HepG2 (cell line): ENCODE measurements at regions not wholly inside any gene's neighbourhood (a gene's known extent, or its start where the extent isn't known, plus 50 kb on each side); places are given as distances from the start of the nearest gene placed in this dataset.

Source experiments
- ATAC-seq: fragments of 200-7000 bp; cut with Tn5 transposase; 3 replicates; pipeline ENCODE4 v1.9.1; 2020; ENCODE audit warnings: mild to moderate bottlenecking, moderate library complexity
- BruUV-seq: library from RNA; stranded (reverse); fragments of 400-500 nt; replicated peaks from 2 replicates; lab custom pipeline; 2021; lab: Mats Ljungman, UMichigan
- CTCF ChIA-PET: fragments of 300-600 bp; formaldehyde crosslinking; extraction: SDS; loops from one replicate; lab custom pipeline; 2021; ENCODE audit warnings: low total read pairs, inconsistent platforms, low intra/inter-chr PET ratio; lab: Yijun Ruan, JAX
- POLR2A ChIA-PET: fragments of 350-600 bp; sonication (Branson Sonifier 250); formaldehyde crosslinking; loops from one replicate; lab custom pipeline; 2020; ENCODE audit warnings: antibody characterized with exemption, inconsistent platforms; lab: Yijun Ruan, JAX
- DNase-seq: peaks from one replicate; pipeline ENCODE4 v3.0.0-alpha.2; 2015; ENCODE audit warnings: low spot score
- FAIRE-seq: peaks from 3 replicates; lab custom pipeline; 2011; peaks lifted over from hg19 to GRCh38; lab: Jason Lieb, UNC
- H2AFZ ChIP-seq: one replicate; pipeline ENCODE4 v1.6.1; 2011; ENCODE audit warnings: low read length, inconsistent platforms
- H3K27ac ChIP-seq: fragments of 300-600 bp; 3 replicates; pipeline ENCODE4 v1.8.0; 2011; ENCODE audit warnings: mixed run types, mild to moderate bottlenecking, mixed read lengths, low read length, inconsistent platforms; ENCODE audit not compliant: insufficient read depth; ENCODE audit errors: extremely low read length
- H3K27me3 ChIP-seq, 2 experiments: fragments of 200-600 bp in 1 of 2; 2 replicates in 1 of 2; 3 replicates in 1 of 2; pipeline versions ENCODE4 v1.6.0 to v1.8.0; 2011; ENCODE audit warnings: low read length in 2 of 2, mild to moderate bottlenecking in 2 of 2, moderate library complexity in 2 of 2, inconsistent platforms in 1 of 2; ENCODE audit not compliant: insufficient read depth in 2 of 2, control insufficient read depth in 1 of 2
- H3K36me3 ChIP-seq, 2 experiments: fragments of 200-600 bp in 1 of 2; replicated peaks in 1 of 2; 2 replicates in 1 of 2; 3 replicates in 1 of 2; pipeline versions ENCODE4 v1.5.1 to v1.8.0; 2011; ENCODE audit warnings: low read length in 2 of 2, inconsistent platforms in 1 of 2; ENCODE audit not compliant: insufficient read depth in 2 of 2, control insufficient read depth in 1 of 2
- H3K4me1 ChIP-seq: 2 replicates; pipeline ENCODE4 v1.5.1; 2012; ENCODE audit warnings: low read length, inconsistent platforms; ENCODE audit not compliant: insufficient read depth
- H3K4me2 ChIP-seq: 2 replicates; pipeline ENCODE4 v1.6.0; 2011; ENCODE audit warnings: low read depth, low read length, inconsistent platforms
- H3K4me3 ChIP-seq, 3 experiments: fragments of 200-600 bp in 1 of 3; sonication (generic), shearing (Covaris generic) in 1 of 3; replicated peaks in 1 of 3; 2 replicates each; pipeline ENCODE4 v1.5.1; 2011 to 2016; ENCODE audit warnings: low read length in 3 of 3, inconsistent platforms in 2 of 3, low read depth in 2 of 3, mild to moderate bottlenecking in 2 of 3, control low read depth in 1 of 3, mixed read lengths in 1 of 3; ENCODE audit not compliant: insufficient read depth in 1 of 3
- H3K79me2 ChIP-seq: one replicate; pipeline ENCODE4 v1.6.1; 2011; ENCODE audit warnings: low read length, inconsistent platforms; ENCODE audit not compliant: insufficient read depth
- H3K9ac ChIP-seq: 2 replicates; pipeline ENCODE4 v1.6.0; 2011; ENCODE audit warnings: mild to moderate bottlenecking, low read depth, low read length, inconsistent platforms; ENCODE audit not compliant: insufficient read depth
- H3K9me3 ChIP-seq: 2 replicates; pipeline ENCODE4 v1.5.1; 2012; ENCODE audit warnings: mild to moderate bottlenecking, low read length
- H4K20me1 ChIP-seq: 2 replicates; pipeline ENCODE4 v1.6.0; 2011; ENCODE audit warnings: inconsistent platforms, mild to moderate bottlenecking, low read length, moderate library complexity; ENCODE audit not compliant: insufficient read depth
- HDAC1 ChIP-seq: sonication (generic); formaldehyde crosslinking; IDR thresholded peaks from 2 replicates; pipeline ENCODE4 v1.5.1; 2020; ENCODE audit warnings: mild to moderate bottlenecking, missing genetic modification reagents
- HMG20B ChIP-seq: conservative IDR thresholded peaks from 2 replicates; pipeline ENCODE4 v1.6.1; 2016; ENCODE audit warnings: missing genetic modification reagents, missing compliant biosample characterization
- NCOA1 ChIP-seq: sonication (generic); formaldehyde crosslinking; IDR thresholded peaks from 2 replicates; pipeline ENCODE4 v1.9.0; 2021; ENCODE audit warnings: missing genetic modification reagents
- NR2F6 ChIP-seq, 2 experiments: IDR thresholded peaks; 2 replicates each; pipeline ENCODE4 v1.6.1; 2016; ENCODE audit warnings: antibody characterized with exemption in 1 of 2, mild to moderate bottlenecking in 1 of 2
- RFX3 ChIP-seq: IDR thresholded peaks from 2 replicates; pipeline ENCODE4 v1.6.1; 2016; ENCODE audit warnings: missing biosample characterization, missing genetic modification reagents
- ZNF230 ChIP-seq: sonication (generic); formaldehyde crosslinking; IDR thresholded peaks from 2 replicates; pipeline ENCODE4 v1.4.0; 2020; ENCODE audit warnings: mild to moderate bottlenecking, missing genetic modification reagents
- ZNF260 ChIP-seq: sonication (generic); formaldehyde crosslinking; IDR thresholded peaks from 2 replicates; pipeline ENCODE4 v1.4.0; 2020; ENCODE audit warnings: missing genetic modification reagents, low read depth, mild to moderate bottlenecking, borderline replicate concordance
- ZNF34 ChIP-seq: sonication (generic); formaldehyde crosslinking; IDR thresholded peaks from 2 replicates; pipeline ENCODE4 v1.4.0; 2020; ENCODE audit warnings: mild to moderate bottlenecking, missing genetic modification reagents, borderline replicate concordance
- WGBS: methylation state at CpG from one replicate; pipeline ENCODE4 v1.1.6; 2017; ENCODE audit warnings: low lambda C conversion rate; 5-methylcytosine and 5-hydroxymethylcytosine counted together
- in situ Hi-C: cut with HindIII; loops from 2 replicates; pipeline ENCODE4 v1.10.0; 2017; ENCODE audit warnings: low pct_unique_long_range_greater_than_20kb; ENCODE audit not compliant: extremely low pct_ligation_motif_present
- intact Hi-C: fragments of 100-400 bp; cut with micrococcal nuclease; formaldehyde crosslinking; loops from one replicate; pipeline ENCODE4 v1.10.0; 2022; ENCODE audit not compliant: unreplicated experiment

- ATAC-seq (no peak), DNase-seq (no peak), FAIRE-seq (no peak)
- no peaks in the 10 kb centered on the region for H3K36me3 ChIP-seq
- no peak overlapping the region for H2AFZ ChIP-seq
- H3K9ac ChIP-seq: no peak overlapping the region
- H3K4me3 ChIP-seq: no peak overlapping the region
- WGBS: 53% methylated on average over 3 of the region's 3 CpGs
- no peak overlapping the region for H3K4me2 ChIP-seq
- no peaks in the 10 kb centered on the region for H3K9me3 ChIP-seq
- intact Hi-C loops (no loop called here), in situ Hi-C loops (no loop called here)
- H3K27ac ChIP-seq: no peak overlapping the region
- peaks cover 1 to 8% of the 10 kb centered on the region in 2 experiments; a peak in 3 of 5 replicates for H3K27me3 ChIP-seq
- CTCF ChIA-PET: no interaction called here
- POLR2A ChIA-PET: no interaction called here
- BruUV-seq: no TSS peak
- H3K79me2 ChIP-seq: no peaks in the 10 kb centered on the region
- no peaks in the 10 kb centered on the region for H4K20me1 ChIP-seq
- TF ChIP-seq ZNF230: no peak
- no peak for TF ChIP-seq HMG20B (CRISPR knock-in tag)
- TF ChIP-seq ZNF260 (CRISPR knock-in tag): no peak
- TF ChIP-seq ZNF34: no peak
- H3K4me1 ChIP-seq: peaks cover 23% of the 10 kb centered on the region; the same call in 1 of the 2 replicates
Measured at GRCh38 chr1:212217633-212218032, 67.6 kb upstream of the PPP2R5A start.

- POLR2A ChIA-PET: no interaction called here
- intact Hi-C loops: no loop called here
- Histone ChIP-seq H3K27me3 (peaks cover 1 to 8% of the 10 kb centered on the region in 2 experiments; a peak in 3 of 5 replicates), H3K36me3 (no peaks in the 10 kb centered on the region), H3K4me3 (no peak overlapping the region), H3K27ac (no peak overlapping the region), H3K4me2 (no peak overlapping the region), H2AFZ (no peak overlapping the region), H4K20me1 (no peaks in the 10 kb centered on the region), H3K79me2 (no peaks in the 10 kb centered on the region), H3K9ac (no peak overlapping the region), H3K9me3 (no peaks in the 10 kb centered on the region), H3K4me1 (peaks cover 23% of the 10 kb centered on the region; the same call in 1 of the 2 replicates)
- WGBS: 15% methylated on average over 4 of the region's 4 CpGs
- no TSS peak for BruUV-seq
- in situ Hi-C loops: no loop called here
- FAIRE-seq (no peak), DNase-seq (no peak), ATAC-seq (no peak)
- CTCF ChIA-PET: no interaction called here
- TF ChIP-seq NR2F6 (IDR thresholded peaks at IDR 0.05) (no peak), NR2F6 (CRISPR knock-in tag; IDR thresholded peaks at IDR 0.05) (no peak), RFX3 (no peak), HDAC1 (no peak), NCOA1 (CRISPR knock-in tag) (no peak)
Measured at GRCh38 chr1:212218065-212218464, 67.1 kb upstream of the PPP2R5A start.
